ENCODE measurements at regions not wholly inside any gene's neighbourhood (a gene's known extent, or its start where the extent isn't known, plus 50 kb on each side); places are given as distances from the start of the nearest gene placed in this dataset.

DNA sequence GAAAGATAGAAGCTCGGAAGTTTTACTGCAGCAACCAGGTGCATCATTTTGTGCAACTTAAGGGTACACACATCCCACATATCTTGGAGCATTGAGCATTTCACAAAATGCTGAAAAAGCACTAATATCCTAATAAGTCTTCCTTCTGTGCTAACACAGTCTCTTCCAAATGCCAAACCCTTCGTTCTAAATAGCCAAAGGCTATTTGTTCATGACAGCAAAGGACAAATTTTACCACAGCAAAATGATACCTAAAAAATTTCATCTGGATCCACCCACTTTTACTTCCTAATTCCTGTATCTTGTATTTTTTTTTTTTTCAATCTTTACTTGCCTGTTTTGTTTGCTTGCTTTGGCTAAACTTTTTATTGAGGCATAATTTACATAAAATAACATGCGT lies 435.0 kb downstream of the RND3 start:
- Histone ChIP-seq H3K9ac (ENCODE audit: insufficient read depth, low read length) (no peak overlapping the region), H3K36me3 (ENCODE audit: control insufficient read depth, insufficient read depth, low read length) (no peaks in the 10 kb centered on the region), H4K20me1 (ENCODE audit: control insufficient read depth, extremely low read depth, insufficient read depth, low read length) (no peaks in the 10 kb centered on the region), H3K27me3 (ENCODE audit: control insufficient read depth, insufficient read depth, low read length) (no peaks in the 10 kb centered on the region), H3K79me2 (ENCODE audit: control insufficient read depth, insufficient read depth, low read length) (no peaks in the 10 kb centered on the region), H3K27ac (ENCODE audit: insufficient read depth, low read length) (no peak overlapping the region), H3K4me3 (replicated peaks in 1 of 4; ENCODE audit: control extremely low read depth in 1 of 4, insufficient read depth in 1 of 4, low read depth in 3 of 4, low read length in 4 of 4) (no peak overlapping the region), H3K4me2 (ENCODE audit: extremely low read depth, insufficient read depth, low read length) (no peak overlapping the region), H2AFZ (ENCODE audit: low read length) (no peak overlapping the region), H3K9me3 (ENCODE audit: control insufficient read depth, insufficient read depth, low read depth, low read length) (no peaks in the 10 kb centered on the region), H3K4me1 (ENCODE audit: control insufficient read depth, extremely low read depth, insufficient read depth, low read length) (no peaks in the 10 kb centered on the region)
- no peak for DNase-seq (ENCODE audit: low read depth in 2 of 2)
- TF ChIP-seq EZH2 (IDR thresholded peaks at IDR 0.05; ENCODE audit: low read length, missing control alignments), result no peak
- no peak for TF ChIP-seq CTCF (conservative IDR thresholded peaks at IDR 0.05 in 1 of 2, IDR thresholded peaks at IDR 0.05 in 1 of 2; ENCODE audit: low read depth in 1 of 2, low read length in 2 of 2)

DNA sequence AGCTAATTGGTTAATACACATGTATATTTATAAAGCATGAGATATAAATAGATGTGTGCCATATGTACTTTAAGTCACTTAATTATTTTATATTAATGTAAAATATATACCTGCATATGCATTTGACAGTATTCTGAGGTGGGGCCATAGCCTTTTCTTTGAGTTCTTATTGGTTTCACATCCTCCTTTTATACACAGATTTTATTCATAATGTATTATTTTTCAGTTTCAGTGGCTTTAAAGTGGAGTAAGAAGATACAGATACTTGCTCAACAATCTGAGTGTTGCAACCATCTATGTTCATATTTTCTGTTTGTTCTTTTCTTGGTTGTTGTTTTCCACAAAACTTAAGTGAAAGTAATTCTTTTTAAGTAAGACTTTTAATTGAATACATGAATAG lies 436.5 kb downstream of the RND3 start:
- no peaks in the 10 kb centered on the region for H3K36me3 ChIP-seq (ENCODE audit: control insufficient read depth, insufficient read depth, low read length)
- TF ChIP-seq EZH2 (IDR thresholded peaks at IDR 0.05; ENCODE audit: low read length, missing control alignments) (no peak), CTCF (conservative IDR thresholded peaks at IDR 0.05 in 1 of 2, IDR thresholded peaks at IDR 0.05 in 1 of 2; ENCODE audit: low read depth in 1 of 2, low read length in 2 of 2) (no peak)
- no peaks in the 10 kb centered on the region for H3K4me1 ChIP-seq (ENCODE audit: control insufficient read depth, extremely low read depth, insufficient read depth, low read length)
- H4K20me1 ChIP-seq (ENCODE audit: control insufficient read depth, extremely low read depth, insufficient read depth, low read length), result no peaks in the 10 kb centered on the region
- no peaks in the 10 kb centered on the region for H3K79me2 ChIP-seq (ENCODE audit: control insufficient read depth, insufficient read depth, low read length)
- H2AFZ ChIP-seq (ENCODE audit: low read length), result no peak overlapping the region
- H3K4me2 ChIP-seq (ENCODE audit: extremely low read depth, insufficient read depth, low read length), result no peak overlapping the region
- H3K4me3 ChIP-seq (replicated peaks in 1 of 4; ENCODE audit: control extremely low read depth in 1 of 4, insufficient read depth in 1 of 4, low read depth in 3 of 4, low read length in 4 of 4), result no peak overlapping the region
- no peak overlapping the region for H3K27ac ChIP-seq (ENCODE audit: insufficient read depth, low read length)
- H3K27me3 ChIP-seq (ENCODE audit: control insufficient read depth, insufficient read depth, low read length), result no peaks in the 10 kb centered on the region
- no peak overlapping the region for H3K9ac ChIP-seq (ENCODE audit: insufficient read depth, low read length)
- no peak for DNase-seq (ENCODE audit: low read depth in 2 of 2)
- H3K9me3 ChIP-seq (ENCODE audit: control insufficient read depth, insufficient read depth, low read depth, low read length), result no peaks in the 10 kb centered on the region

DNA sequence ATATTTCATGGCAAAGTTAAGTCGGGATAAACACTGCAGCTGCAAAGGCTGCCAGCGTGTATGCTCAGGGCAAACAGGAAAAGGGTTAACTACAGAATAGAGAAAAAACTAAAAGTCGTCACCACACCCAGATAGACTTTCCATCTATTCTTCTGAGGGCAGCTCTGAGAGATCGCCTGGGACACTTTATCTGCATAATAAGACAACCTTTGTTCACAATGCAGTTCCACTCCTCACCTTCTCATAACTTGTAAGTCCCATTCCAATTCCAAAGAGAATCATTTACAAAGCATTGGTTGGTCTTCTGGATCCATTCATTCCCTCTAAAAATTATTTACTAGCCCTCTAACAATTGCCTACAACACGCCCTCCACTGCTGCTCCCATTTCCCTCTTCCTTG lies 437.4 kb downstream of the RND3 start:
- Histone ChIP-seq H2AFZ (ENCODE audit: low read length) (peak overlapping the region; percentile 14), H3K9me3 (ENCODE audit: control insufficient read depth, insufficient read depth, low read depth, low read length) (no peaks in the 10 kb centered on the region), H3K4me2 (ENCODE audit: extremely low read depth, insufficient read depth, low read length) (no peak overlapping the region), H3K4me1 (ENCODE audit: control insufficient read depth, extremely low read depth, insufficient read depth, low read length) (no peaks in the 10 kb centered on the region), H4K20me1 (ENCODE audit: control insufficient read depth, extremely low read depth, insufficient read depth, low read length) (no peaks in the 10 kb centered on the region), H3K36me3 (ENCODE audit: control insufficient read depth, insufficient read depth, low read length) (no peaks in the 10 kb centered on the region), H3K27ac (ENCODE audit: insufficient read depth, low read length) (no peak overlapping the region), H3K79me2 (ENCODE audit: control insufficient read depth, insufficient read depth, low read length) (no peaks in the 10 kb centered on the region), H3K9ac (ENCODE audit: insufficient read depth, low read length) (no peak overlapping the region), H3K4me3 (replicated peaks in 1 of 4; ENCODE audit: control extremely low read depth in 1 of 4, insufficient read depth in 1 of 4, low read depth in 3 of 4, low read length in 4 of 4) (no peak overlapping the region), H3K27me3 (ENCODE audit: control insufficient read depth, insufficient read depth, low read length) (no peaks in the 10 kb centered on the region)
- DNase-seq (ENCODE audit: low read depth in 2 of 2), result no peak
- TF ChIP-seq EZH2 (IDR thresholded peaks at IDR 0.05; ENCODE audit: low read length, missing control alignments) (no peak), CTCF (conservative IDR thresholded peaks at IDR 0.05 in 1 of 2, IDR thresholded peaks at IDR 0.05 in 1 of 2; ENCODE audit: low read depth in 1 of 2, low read length in 2 of 2) (no peak)

Measured in fibroblast of lung (primary cell).